ENCODE measurements at regions not wholly inside any gene's neighbourhood (a gene's known extent, or its start where the extent isn't known, plus 50 kb on each side); places are given as distances from the start of the nearest gene placed in this dataset.
"Not testable (repeated sequence)": the region's sequence is repeated elsewhere in the genome, so short reads cannot be mapped to it uniquely, and the experiment has no call there.

DNA sequence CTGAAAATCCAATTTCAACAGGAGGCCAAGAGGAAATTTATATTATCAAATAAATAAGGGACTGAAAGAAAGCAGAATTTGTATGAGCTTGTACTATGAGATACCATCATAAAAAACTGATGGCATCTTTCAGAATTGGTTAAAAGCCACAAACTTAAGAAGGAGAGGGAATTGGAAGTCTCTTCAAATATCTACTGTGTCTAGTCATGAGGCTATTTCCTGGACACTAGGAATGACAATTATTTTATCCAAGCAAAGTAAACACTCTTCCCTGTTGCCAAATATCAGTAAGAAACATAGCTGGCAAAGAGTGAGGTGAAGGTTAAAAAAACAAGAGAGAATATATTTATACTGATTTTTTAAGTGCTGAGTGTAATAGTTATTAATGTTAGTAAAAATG is 101.5 kb upstream of the ARRDC3 start:
- no peak for DNase-seq (ENCODE audit: extremely low read depth, low read depth)
- no peak for TF ChIP-seq CTCF (IDR thresholded peaks at IDR 0.05; ENCODE audit: low read depth, low read length)

DNA sequence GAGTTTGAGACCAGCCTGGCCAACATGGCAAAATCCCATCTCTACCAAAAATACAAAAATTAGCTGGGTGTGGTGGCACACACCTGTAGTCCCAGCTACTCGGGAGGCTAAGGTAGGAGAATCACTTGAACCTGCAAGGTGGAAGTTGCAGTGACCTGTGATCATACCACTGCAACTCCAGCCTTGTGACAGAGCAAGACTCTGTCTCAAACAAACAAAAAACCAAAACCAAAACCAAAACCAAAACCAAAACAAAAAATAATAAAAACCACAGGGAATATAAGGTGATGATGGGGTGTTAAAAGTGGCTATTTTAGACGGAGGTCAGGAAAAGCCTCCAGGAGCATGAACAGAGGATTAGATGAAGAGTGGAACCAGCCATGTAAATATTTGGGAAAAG is 96.3 kb upstream of the ARRDC3 start:
- DNase-seq (ENCODE audit: extremely low read depth, low read depth) = not testable (repeated sequence)

GRCh38 chr5:91478096-91478495 is 95.0 kb upstream of the ARRDC3 start:
- no peak for DNase-seq (ENCODE audit: extremely low read depth, low read depth)
- no peak for TF ChIP-seq CTCF (IDR thresholded peaks at IDR 0.05; ENCODE audit: low read depth, low read length)

DNA sequence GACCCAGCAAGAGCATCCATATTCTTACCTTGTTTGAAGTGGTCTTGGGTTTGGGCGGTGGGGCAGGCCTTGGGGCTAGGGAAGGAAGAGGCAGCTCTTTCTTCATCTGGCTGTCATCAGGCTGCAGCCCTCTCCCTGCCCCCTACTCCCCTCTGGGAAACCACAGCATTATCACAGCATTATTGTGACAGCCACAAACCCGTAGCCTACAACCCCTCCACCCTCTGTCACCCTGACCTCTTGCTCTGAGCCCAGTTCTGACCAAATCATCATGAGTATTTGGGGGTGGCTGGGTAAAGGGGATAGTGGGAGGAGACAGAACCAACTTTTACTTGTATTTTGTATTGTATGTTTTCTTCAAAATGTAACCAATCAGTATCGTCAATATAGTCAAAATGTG is 94.3 kb upstream of the ARRDC3 start:
- no peak for DNase-seq (ENCODE audit: extremely low read depth, low read depth)
- TF ChIP-seq CTCF (IDR thresholded peaks at IDR 0.05; ENCODE audit: low read depth, low read length) = no peak

GRCh38 chr5:91474201-91474600 is 91.1 kb upstream of the ARRDC3 start:
- TF ChIP-seq CTCF (IDR thresholded peaks at IDR 0.05; ENCODE audit: low read depth, low read length) = no peak
- DNase-seq (ENCODE audit: extremely low read depth, low read depth) = no peak

GRCh38 chr5:91472631-91473030 is 89.5 kb upstream of the ARRDC3 start:
- TF ChIP-seq CTCF (IDR thresholded peaks at IDR 0.05; ENCODE audit: low read depth, low read length) = no peak
- DNase-seq (ENCODE audit: extremely low read depth, low read depth) = no peak

GRCh38 chr5:91469517-91470165 is 86.5 kb upstream of the ARRDC3 start:
- no peak for DNase-seq (ENCODE audit: extremely low read depth, low read depth)
- no peak for TF ChIP-seq CTCF (IDR thresholded peaks at IDR 0.05; ENCODE audit: low read depth, low read length)
